Left lung (tissue), 4 donors: ENCODE measurements at regions not wholly inside any gene's neighbourhood (a gene's known extent, or its start where the extent isn't known, plus 50 kb on each side); places are given as distances from the start of the nearest gene placed in this dataset.
A peak's percentile ranks its signal among the peaks of the same experiment; 100 is the strongest.
"Not testable (repeated sequence)": the region's sequence is repeated elsewhere in the genome, so short reads cannot be mapped to it uniquely, and the experiment has no call there.

Experiments
- ATAC-seq: fragments of 200-7000 bp; cut with Tn5 transposase; one replicate; pipeline ENCODE4 v1.9.1; 2020; ENCODE audit warnings: moderate library complexity
- DNase-seq, 4 donors: peaks; one replicate each; pipeline ENCODE4 v3.0.0-alpha.2; 2013 to 2020
- H3K27ac ChIP-seq, 2 donors: fragments of 200-600 bp; sonication (generic) in 1 of 2; one replicate each; pipeline versions ENCODE4 v1.5.0 to v1.8.0; 2020 to 2021
- H3K27me3 ChIP-seq, 2 donors: fragments of 200-600 bp; sonication (generic) in 1 of 2; one replicate each; pipeline versions ENCODE4 v1.5.0 to v1.8.0; 2020 to 2021
- H3K36me3 ChIP-seq, 2 donors: fragments of 200-600 bp; sonication (generic) in 1 of 2; one replicate each; pipeline versions ENCODE4 v1.5.0 to v1.8.0; 2020 to 2021
- H3K4me1 ChIP-seq, 2 donors: fragments of 200-600 bp; one replicate each; pipeline ENCODE4 v1.8.0; 2021
- H3K4me3 ChIP-seq, 2 donors: fragments of 200-600 bp; sonication (generic) in 1 of 2; one replicate each; pipeline versions ENCODE4 v1.5.0 to v1.8.0; 2020 to 2021; ENCODE audit warnings: mild to moderate bottlenecking in 1 of 2
- H3K9me3 ChIP-seq, 2 donors: fragments of 200-600 bp; sonication (generic) in 1 of 2; one replicate each; pipeline versions ENCODE4 v1.5.0 to v1.8.0; 2020 to 2021
- intact Hi-C, 2 donors: fragments of 100-400 bp; cut with DNase I; formaldehyde crosslinking; loops; one replicate each; pipeline versions ENCODE4 v1.11.2 to v1.14.2; 2022
- TF ChIP-seq, protein P1 (sequence below), 2 donors: fragments of 200-600 bp; sonication (generic) in 1 of 2; IDR thresholded peaks; one replicate each; pipeline versions ENCODE4 v1.5.0 to v1.8.0; 2021; ENCODE audit warnings: antibody characterized with exemption in 2 of 2
- donor health status: DM: no; HTN: yes; CAD: no.
- donor health status: DM: no; HTN: no; CAD: no.

DNA sequence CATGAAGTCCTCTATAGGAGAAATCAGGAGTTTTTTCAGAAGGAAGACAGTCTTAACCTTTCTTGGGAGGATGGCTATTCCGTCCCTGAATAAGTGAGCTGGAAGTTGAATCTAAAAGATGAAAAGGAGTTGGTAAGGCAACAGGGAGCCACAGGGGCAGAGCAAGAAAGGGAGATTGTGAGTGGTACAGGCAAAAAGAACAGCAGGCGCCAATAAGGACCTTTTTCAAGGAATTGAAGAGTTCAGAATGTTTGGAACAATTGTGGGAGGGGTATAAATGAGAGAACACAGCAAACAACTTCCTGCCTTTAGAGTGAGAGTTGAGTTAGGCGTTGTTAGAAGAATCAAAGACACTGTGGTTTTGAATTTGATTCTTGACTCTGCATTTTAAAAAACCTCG is 1003.7 kb downstream of the EPHA7 start:
- Histone ChIP-seq H3K36me3 (no peaks in the 10 kb centered on the region), H3K4me3 (no peak overlapping the region), H3K27me3 (no peaks in the 10 kb centered on the region), H3K27ac (no peak overlapping the region), H3K4me1 (no peaks in the 10 kb centered on the region), H3K9me3 (peaks cover 0 to 15% of the 10 kb centered on the region in 2 donors)
- intact Hi-C loops, result no loop called here
- ATAC-seq, result no peak
- TF ChIP-seq, protein P1, sequence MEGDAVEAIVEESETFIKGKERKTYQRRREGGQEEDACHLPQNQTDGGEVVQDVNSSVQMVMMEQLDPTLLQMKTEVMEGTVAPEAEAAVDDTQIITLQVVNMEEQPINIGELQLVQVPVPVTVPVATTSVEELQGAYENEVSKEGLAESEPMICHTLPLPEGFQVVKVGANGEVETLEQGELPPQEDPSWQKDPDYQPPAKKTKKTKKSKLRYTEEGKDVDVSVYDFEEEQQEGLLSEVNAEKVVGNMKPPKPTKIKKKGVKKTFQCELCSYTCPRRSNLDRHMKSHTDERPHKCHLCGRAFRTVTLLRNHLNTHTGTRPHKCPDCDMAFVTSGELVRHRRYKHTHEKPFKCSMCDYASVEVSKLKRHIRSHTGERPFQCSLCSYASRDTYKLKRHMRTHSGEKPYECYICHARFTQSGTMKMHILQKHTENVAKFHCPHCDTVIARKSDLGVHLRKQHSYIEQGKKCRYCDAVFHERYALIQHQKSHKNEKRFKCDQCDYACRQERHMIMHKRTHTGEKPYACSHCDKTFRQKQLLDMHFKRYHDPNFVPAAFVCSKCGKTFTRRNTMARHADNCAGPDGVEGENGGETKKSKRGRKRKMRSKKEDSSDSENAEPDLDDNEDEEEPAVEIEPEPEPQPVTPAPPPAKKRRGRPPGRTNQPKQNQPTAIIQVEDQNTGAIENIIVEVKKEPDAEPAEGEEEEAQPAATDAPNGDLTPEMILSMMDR (IDR thresholded peaks at IDR 0.05), result no peak
- no peak for DNase-seq

DNA sequence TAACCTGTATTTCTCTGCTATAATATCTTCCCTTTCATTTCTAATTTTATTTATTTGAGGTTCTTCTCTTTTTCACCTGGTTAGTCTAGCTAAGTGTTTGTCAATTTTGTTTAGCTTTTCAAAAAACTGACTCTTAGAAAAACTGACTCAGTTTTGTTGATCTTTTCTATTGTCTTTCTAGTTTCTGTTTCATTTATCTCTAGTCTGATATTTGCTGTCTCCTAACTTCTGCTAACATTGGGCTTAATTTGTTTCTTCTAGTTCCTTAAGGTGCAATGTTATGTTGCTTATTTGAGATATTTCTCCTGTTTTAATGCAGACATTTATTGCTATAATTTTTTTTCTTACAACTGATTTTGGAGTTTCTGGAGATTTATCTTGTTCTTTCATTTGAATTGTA is 1011.0 kb downstream of the EPHA7 start:
- Histone ChIP-seq H3K4me3 (no peak overlapping the region), H3K27ac (no peak overlapping the region), H3K9me3 (peaks cover 0 to 28% of the 10 kb centered on the region in 2 donors), H3K4me1 (no peaks in the 10 kb centered on the region), H3K36me3 (no peaks in the 10 kb centered on the region), H3K27me3 (no peaks in the 10 kb centered on the region)
- TF ChIP-seq, protein P1 (IDR thresholded peaks at IDR 0.05), result no peak
- ATAC-seq (no peak), DNase-seq (no peak)
- intact Hi-C loops, result no loop called here

DNA sequence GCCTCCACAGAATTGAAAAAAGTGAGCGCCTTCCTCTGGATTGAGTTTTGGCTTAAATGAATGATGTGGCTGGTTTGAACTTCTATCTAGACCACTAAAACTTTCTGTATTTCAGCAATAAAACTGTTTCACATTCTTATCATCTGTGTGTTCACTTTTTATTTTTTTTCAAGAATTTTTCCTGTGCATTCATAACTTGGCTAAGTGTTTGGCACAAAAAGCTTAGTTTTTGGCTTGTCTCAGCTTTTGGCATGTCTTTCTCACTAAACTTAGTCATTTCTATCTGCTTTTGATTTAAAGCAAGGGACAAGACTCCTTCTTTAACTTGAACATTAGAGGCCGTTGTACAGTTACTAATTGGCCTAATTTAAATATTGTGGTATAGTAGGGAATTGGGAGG is 1015.1 kb downstream of the EPHA7 start:
- TF ChIP-seq, protein P1 (IDR thresholded peaks at IDR 0.05), result no peak
- no peaks in the 10 kb centered on the region for H3K27me3 ChIP-seq
- no peaks in the 10 kb centered on the region for H3K4me1 ChIP-seq
- DNase-seq (peak in 2 of 4 donors; percentile 5 to 9), ATAC-seq (no peak)
- H3K4me3 ChIP-seq, result no peak overlapping the region
- peaks cover 0 to under 1% of the 10 kb centered on the region in 2 donors for H3K9me3 ChIP-seq
- H3K36me3 ChIP-seq, result no peaks in the 10 kb centered on the region
- H3K27ac ChIP-seq, result no peak overlapping the region
- intact Hi-C loops, result no loop called here

DNA sequence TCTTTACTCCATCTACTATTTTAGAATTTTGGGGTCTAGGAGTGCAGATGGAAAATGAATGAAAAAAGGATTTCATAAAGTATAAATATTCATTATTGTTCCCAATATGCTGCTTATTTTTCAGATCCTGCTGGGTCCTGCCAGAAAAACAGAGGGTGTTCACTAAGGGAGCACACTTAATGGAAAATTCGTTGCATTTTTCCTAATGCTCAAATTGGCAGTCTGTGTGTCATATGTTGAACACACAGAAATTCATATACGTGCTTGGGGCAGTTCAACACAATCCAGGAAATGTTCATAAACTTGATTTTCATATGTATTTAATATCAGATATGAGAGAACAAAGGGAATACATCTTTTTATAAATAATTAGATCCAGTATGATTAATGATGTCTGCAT is 1019.4 kb downstream of the EPHA7 start:
- ATAC-seq, result no peak

DNA sequence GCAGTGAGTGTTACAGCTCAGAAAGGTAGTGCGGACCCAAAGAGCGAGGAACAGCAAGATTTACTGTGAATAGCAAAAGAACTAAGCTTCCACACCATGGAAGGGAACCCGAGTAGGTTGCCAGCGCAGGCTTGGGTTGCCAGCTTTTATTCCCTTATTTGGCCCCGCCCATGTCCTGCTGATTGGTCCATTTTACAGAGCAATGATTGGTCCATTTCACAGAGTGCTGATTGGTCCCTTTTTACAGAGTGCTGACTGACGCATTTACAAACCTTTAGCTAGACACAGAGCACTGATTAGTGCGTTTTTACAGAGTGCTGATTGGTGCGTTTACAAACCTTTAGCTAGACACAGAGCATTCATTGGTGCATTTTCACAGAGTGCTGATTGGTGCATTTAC is 1030.7 kb downstream of the EPHA7 start:
- H3K27me3 ChIP-seq, H3K9me3 ChIP-seq, H3K4me3 ChIP-seq, DNase-seq, intact Hi-C loops, H3K36me3 ChIP-seq, ATAC-seq, H3K27ac ChIP-seq, H3K4me1 ChIP-seq: not testable (repeated sequence)

More for the DNA sequence above, 1019.4 kb downstream of the EPHA7 start:
- Histone ChIP-seq H3K4me1 (no peaks in the 10 kb centered on the region), H3K4me3 (no peak overlapping the region), H3K36me3 (no peaks in the 10 kb centered on the region), H3K27me3 (no peaks in the 10 kb centered on the region), H3K9me3 (no peaks in the 10 kb centered on the region), H3K27ac (no peak overlapping the region)
- TF ChIP-seq, protein P1 (IDR thresholded peaks at IDR 0.05), result no peak
- DNase-seq, result no peak
- intact Hi-C loops, result no loop called here

DNA sequence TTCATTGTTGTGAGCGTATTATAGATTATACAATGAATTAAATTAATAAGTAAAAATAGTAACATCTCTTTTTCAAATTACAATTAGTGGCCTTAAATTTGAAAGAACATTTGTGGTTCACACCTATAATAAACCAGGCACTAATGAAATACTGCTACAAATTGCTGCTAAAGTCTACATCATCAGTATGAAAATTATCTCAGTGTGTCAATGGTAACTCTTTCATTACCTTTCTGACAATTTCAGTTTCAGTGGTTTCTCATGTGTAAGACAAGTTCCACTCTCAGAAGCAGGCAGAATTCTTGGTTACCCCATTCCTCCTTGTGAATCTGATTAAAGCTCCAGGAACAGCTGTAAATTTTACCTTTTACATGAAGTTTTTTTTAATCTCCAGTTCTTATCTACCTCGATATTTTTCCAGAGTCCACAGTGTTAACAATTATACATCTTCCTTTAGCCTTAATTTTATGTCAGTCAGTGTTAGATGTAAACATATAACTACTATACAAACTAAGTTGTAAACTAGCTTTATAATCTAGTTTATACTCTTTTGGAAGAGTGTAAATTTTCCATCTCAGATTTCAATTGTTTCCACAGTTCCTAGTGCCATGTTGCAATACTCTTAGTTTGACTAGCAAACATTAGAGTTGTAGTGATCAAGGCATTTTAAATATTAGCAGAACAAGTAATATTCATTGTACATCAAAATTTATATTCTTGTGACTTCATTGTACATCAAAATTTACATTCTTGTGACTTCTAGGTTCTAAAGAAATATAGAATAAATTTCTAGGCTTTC is 1038.4 kb downstream of the EPHA7 start:
- Histone ChIP-seq H3K4me1 (no peaks in the 10 kb centered on the region), H3K27ac (no peak overlapping the region), H3K9me3 (no peaks in the 10 kb centered on the region), H3K4me3 (no peak overlapping the region), H3K36me3 (no peaks in the 10 kb centered on the region), H3K27me3 (no peaks in the 10 kb centered on the region)
- TF ChIP-seq, protein P1 (IDR thresholded peaks at IDR 0.05), result no peak
- DNase-seq (no peak), ATAC-seq (no peak)
- intact Hi-C loops, result no loop called here
